CD8-positive, alpha-beta memory T cell (primary cell): ENCODE measurements at regions not wholly inside any gene's neighbourhood (a gene's known extent, or its start where the extent isn't known, plus 50 kb on each side); places are given as distances from the start of the nearest gene placed in this dataset.

ENCODE experiments used
- CTCF ChIA-PET: fragments of 350-600 bp; sonication (Branson Sonifier 250); formaldehyde crosslinking; loops from one replicate; lab custom pipeline; 2021; ENCODE audit warnings: antibody characterized with exemption; lab: Charles Lee
- POLR2A ChIA-PET: fragments of 350-600 bp; sonication (Branson Sonifier 250); formaldehyde crosslinking; loops from one replicate; lab custom pipeline; 2021; ENCODE audit warnings: antibody characterized with exemption; lab: Charles Lee
- DNase-seq, 5 donors: peaks; one replicate each; pipeline versions ENCODE4 v3.0.0 to v3.0.0-alpha.2; 2020 to 2022; ENCODE audit warnings: mixed read lengths in 1 of 5
- H3K27ac ChIP-seq: one replicate; pipeline ENCODE4 v1.7.0; 2013; ENCODE audit warnings: low read depth, mild to moderate bottlenecking, low read length, moderate library complexity
- H3K27me3 ChIP-seq: 2 replicates; pipeline ENCODE4 v1.7.0; 2013; ENCODE audit warnings: low read length, mild to moderate bottlenecking; ENCODE audit not compliant: insufficient read depth, poor library complexity, severe bottlenecking
- H3K36me3 ChIP-seq: 2 replicates; pipeline ENCODE4 v1.7.0; 2013; ENCODE audit warnings: mild to moderate bottlenecking, low read length, moderate library complexity; ENCODE audit not compliant: insufficient read depth
- H3K4me1 ChIP-seq: 2 replicates; pipeline ENCODE4 v1.7.0; 2013; ENCODE audit warnings: mild to moderate bottlenecking, low read length, moderate library complexity; ENCODE audit not compliant: insufficient read depth
- H3K4me3 ChIP-seq: 2 replicates; pipeline ENCODE4 v1.7.0; 2013; ENCODE audit warnings: mild to moderate bottlenecking, low read length
- H3K9me3 ChIP-seq: 2 replicates; pipeline ENCODE4 v1.7.0; 2013; ENCODE audit warnings: mild to moderate bottlenecking, low read length
- H3K27ac Mint-ChIP-seq, 8 donors: one replicate each; pipeline ENCODE4 v1.8.0; 2020 to 2021; ENCODE audit warnings: mixed read lengths in 8 of 8, mild to moderate bottlenecking in 6 of 8, inconsistent platforms in 3 of 8, moderate library complexity in 3 of 8
- H3K27me3 Mint-ChIP-seq, 2 donors: one replicate each; pipeline ENCODE4 v1.8.0; 2020 to 2021; ENCODE audit warnings: mixed read lengths in 2 of 2, mild to moderate bottlenecking in 1 of 2, moderate library complexity in 1 of 2
- H3K36me3 Mint-ChIP-seq, 3 donors: one replicate each; pipeline ENCODE4 v1.8.0; 2020 to 2021; ENCODE audit warnings: mixed read lengths in 3 of 3, inconsistent platforms in 1 of 3, mild to moderate bottlenecking in 1 of 3
- H3K4me1 Mint-ChIP-seq, 3 donors: one replicate each; pipeline ENCODE4 v1.8.0; 2020 to 2021; ENCODE audit warnings: mixed read lengths in 3 of 3, inconsistent platforms in 1 of 3, mild to moderate bottlenecking in 1 of 3
- H3K4me3 Mint-ChIP-seq, 7 donors: one replicate each; pipeline ENCODE4 v1.8.0; 2020 to 2021; ENCODE audit warnings: mixed read lengths in 7 of 7, mild to moderate bottlenecking in 6 of 7, moderate library complexity in 4 of 7, inconsistent platforms in 2 of 7
- H3K9me3 Mint-ChIP-seq, 5 donors: one replicate each; pipeline ENCODE4 v1.8.0; 2020 to 2022; ENCODE audit warnings: mixed read lengths in 5 of 5, mild to moderate bottlenecking in 3 of 5, moderate library complexity in 2 of 5, inconsistent platforms in 1 of 5

DNA sequence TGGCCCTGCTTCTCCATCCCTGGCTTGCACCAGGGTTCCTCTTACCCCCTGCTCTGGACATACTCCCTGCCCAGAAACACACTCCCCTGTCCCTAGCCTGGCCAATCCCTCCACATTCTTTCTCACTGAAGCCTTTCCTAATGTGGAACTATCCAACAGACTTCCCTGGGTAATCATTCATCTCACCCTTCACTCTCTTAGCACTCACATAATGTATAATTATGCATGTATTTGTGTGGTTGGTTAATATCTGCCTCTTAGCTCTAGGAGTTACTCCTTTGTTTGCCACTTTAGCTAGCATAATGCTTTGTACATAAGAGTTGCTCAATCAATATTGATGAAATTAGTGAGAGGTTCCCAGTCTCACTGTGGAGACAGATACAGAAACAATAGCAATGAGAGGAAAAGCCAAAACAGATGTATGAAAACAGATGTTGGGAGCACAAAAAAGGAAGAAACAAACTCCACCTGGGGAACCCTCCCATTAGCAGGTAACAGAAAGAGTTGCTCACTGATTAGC, 76.9 kb upstream of the WARS2 start:
- no peak overlapping the region for H3K4me3 ChIP-seq
- Mint-ChIP-seq H3K27ac (no peak overlapping the region), H3K27me3 (no peaks in the 10 kb centered on the region), H3K36me3 (peaks cover 3 to 38% (median 10%) of the 10 kb centered on the region in 3 donors), H3K4me1 (no peaks in the 10 kb centered on the region), H3K4me3 (no peak overlapping the region), H3K9me3 (peaks cover 2 to 13% (median 4%) of the 10 kb centered on the region in 5 donors)
- no peak overlapping the region for H3K27ac ChIP-seq
- no peak for DNase-seq
- no peaks in the 10 kb centered on the region for H3K9me3 ChIP-seq
- no peaks in the 10 kb centered on the region for H3K4me1 ChIP-seq
- ChIA-PET POLR2A (no interaction called here), CTCF (no interaction called here)
- no peaks in the 10 kb centered on the region for H3K27me3 ChIP-seq
- no peaks in the 10 kb centered on the region for H3K36me3 ChIP-seq

DNA sequence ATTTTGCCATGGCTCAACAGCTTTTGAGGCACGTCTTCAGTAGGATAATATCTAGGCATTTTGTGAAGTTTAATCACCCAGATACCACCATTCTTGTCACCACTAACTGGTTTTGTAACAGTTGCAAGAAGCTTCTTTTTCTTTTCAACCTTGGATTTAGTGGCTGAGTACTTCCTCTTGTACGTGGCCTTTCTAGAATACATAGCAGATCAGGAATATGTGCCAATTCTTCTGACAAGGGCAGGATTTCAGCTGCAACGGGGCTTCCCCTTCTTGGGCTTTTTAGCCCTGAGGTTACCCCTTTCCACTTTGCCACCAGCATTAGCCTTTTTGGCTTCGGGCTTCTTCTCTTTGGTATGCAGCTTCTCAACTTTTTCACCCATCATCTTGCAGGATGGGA, 79.3 kb upstream of the WARS2 start:
- Mint-ChIP-seq H3K27ac (no peak overlapping the region), H3K4me3 (no peak overlapping the region), H3K4me1 (no peaks in the 10 kb centered on the region), H3K27me3 (no peaks in the 10 kb centered on the region), H3K36me3 (peaks cover 3 to 38% (median 11%) of the 10 kb centered on the region in 3 donors), H3K9me3 (peaks cover 0 to 7% (median 0%) of the 10 kb centered on the region in 5 donors)
- H3K4me3 ChIP-seq: no peak overlapping the region
- H3K27me3 ChIP-seq: no peaks in the 10 kb centered on the region
- no peak for DNase-seq
- no peaks in the 10 kb centered on the region for H3K36me3 ChIP-seq
- CTCF ChIA-PET: no interaction called here
- no peaks in the 10 kb centered on the region for H3K4me1 ChIP-seq
- no peaks in the 10 kb centered on the region for H3K9me3 ChIP-seq
- POLR2A ChIA-PET: no interaction called here
- no peak overlapping the region for H3K27ac ChIP-seq

GRCh38 chr1:119220991-119221390, 80.5 kb upstream of the WARS2 start:
- Mint-ChIP-seq H3K9me3 (peaks cover 0 to 5% (median 0%) of the 10 kb centered on the region in 5 donors), H3K27ac (no peak overlapping the region), H3K27me3 (no peaks in the 10 kb centered on the region), H3K36me3 (peaks cover 3 to 37% (median 11%) of the 10 kb centered on the region in 3 donors), H3K4me3 (no peak overlapping the region), H3K4me1 (no peaks in the 10 kb centered on the region)
- Histone ChIP-seq H3K27me3 (no peaks in the 10 kb centered on the region), H3K27ac (no peak overlapping the region), H3K4me1 (no peaks in the 10 kb centered on the region), H3K4me3 (no peak overlapping the region), H3K36me3 (no peaks in the 10 kb centered on the region), H3K9me3 (no peaks in the 10 kb centered on the region)
- ChIA-PET POLR2A (no interaction called here), CTCF (no interaction called here)
- DNase-seq: no peak

GRCh38 chr1:119222271-119222670, 81.8 kb upstream of the WARS2 start:
- CTCF ChIA-PET: no interaction called here
- Histone ChIP-seq H3K27me3 (no peaks in the 10 kb centered on the region), H3K4me1 (no peaks in the 10 kb centered on the region), H3K36me3 (no peaks in the 10 kb centered on the region), H3K27ac (no peak overlapping the region), H3K9me3 (no peaks in the 10 kb centered on the region), H3K4me3 (no peak overlapping the region)
- peaks cover 4 to 27% (median 11%) of the 10 kb centered on the region in 3 donors for H3K36me3 Mint-ChIP-seq
- H3K4me3 Mint-ChIP-seq: no peak overlapping the region
- H3K4me1 Mint-ChIP-seq: no peaks in the 10 kb centered on the region
- POLR2A ChIA-PET: no interaction called here
- H3K27ac Mint-ChIP-seq: no peak overlapping the region
- H3K27me3 Mint-ChIP-seq: no peaks in the 10 kb centered on the region
- peaks cover 0 to 3% (median 0%) of the 10 kb centered on the region in 5 donors for H3K9me3 Mint-ChIP-seq
- no peak for DNase-seq

- ChIA-PET CTCF (no interaction called here), POLR2A (no interaction called here)
- no peak for DNase-seq
- Histone ChIP-seq H3K36me3 (no peaks in the 10 kb centered on the region), H3K27me3 (no peaks in the 10 kb centered on the region), H3K4me1 (no peaks in the 10 kb centered on the region), H3K9me3 (no peaks in the 10 kb centered on the region), H3K4me3 (no peak overlapping the region), H3K27ac (no peak overlapping the region)
- Mint-ChIP-seq H3K4me1 (no peaks in the 10 kb centered on the region), H3K4me3 (no peak overlapping the region), H3K27me3 (no peaks in the 10 kb centered on the region), H3K36me3 (peaks cover 3 to 7% (median 6%) of the 10 kb centered on the region in 3 donors), H3K27ac (no peak overlapping the region), H3K9me3 (no peaks in the 10 kb centered on the region)
Measured at GRCh38 chr1:119225265-119225664, 84.8 kb upstream of the WARS2 start.

DNA sequence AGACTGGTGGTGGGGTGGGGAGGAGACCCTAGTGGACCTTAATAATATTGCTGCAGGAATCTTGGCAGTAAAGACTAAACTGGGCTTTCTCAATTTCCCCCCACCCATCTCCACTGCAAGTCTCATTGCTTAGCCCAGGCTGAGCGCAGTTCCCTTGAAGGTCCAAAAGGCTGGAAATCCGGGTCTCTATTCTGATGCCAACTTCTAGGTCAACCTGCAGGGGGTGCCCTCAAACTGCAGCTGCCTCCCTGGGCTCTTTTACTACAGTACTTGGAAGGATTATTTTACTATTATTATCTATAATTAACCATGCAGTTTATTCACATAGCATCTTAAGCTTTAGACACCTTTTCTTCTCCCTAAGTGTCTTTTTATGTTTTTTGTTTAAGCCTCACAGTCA, 85.4 kb upstream of the WARS2 start:
- Mint-ChIP-seq H3K4me3 (no peak overlapping the region), H3K9me3 (no peaks in the 10 kb centered on the region), H3K27ac (no peak overlapping the region), H3K4me1 (no peaks in the 10 kb centered on the region), H3K27me3 (no peaks in the 10 kb centered on the region), H3K36me3 (peaks cover 0 to 7% (median 3%) of the 10 kb centered on the region in 3 donors)
- ChIA-PET CTCF (no interaction called here), POLR2A (no interaction called here)
- H3K27ac ChIP-seq: no peak overlapping the region
- no peaks in the 10 kb centered on the region for H3K9me3 ChIP-seq
- DNase-seq: no peak
- H3K4me1 ChIP-seq: no peaks in the 10 kb centered on the region
- no peak overlapping the region for H3K4me3 ChIP-seq
- no peaks in the 10 kb centered on the region for H3K36me3 ChIP-seq
- H3K27me3 ChIP-seq: no peaks in the 10 kb centered on the region

GRCh38 chr1:119226321-119226720, 85.9 kb upstream of the WARS2 start:
- no peak overlapping the region for H3K27ac Mint-ChIP-seq
- CTCF ChIA-PET: no interaction called here

DNA sequence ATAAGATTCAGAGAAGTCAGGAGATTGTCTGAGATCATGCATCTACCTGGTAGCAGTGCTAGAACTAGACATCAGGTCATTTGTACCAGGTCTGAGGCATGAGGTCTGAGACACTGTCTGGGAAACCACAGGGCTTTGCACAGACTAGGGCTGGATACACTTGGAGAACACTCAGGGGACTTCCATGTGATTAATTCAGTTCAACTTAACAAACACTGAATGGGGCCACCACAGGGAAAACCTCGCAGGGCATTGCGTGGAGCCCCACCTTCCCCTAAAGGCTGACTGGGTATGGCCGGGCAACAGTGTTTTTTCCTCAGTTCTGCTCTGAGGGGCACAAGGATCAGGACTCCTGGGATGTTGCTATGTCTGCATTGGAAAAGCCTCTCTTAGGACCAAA, 86.5 kb upstream of the WARS2 start:
- no peak overlapping the region for H3K4me3 Mint-ChIP-seq
- ChIA-PET CTCF (no interaction called here), POLR2A (no interaction called here)
- peaks cover 0 to 7% (median 3%) of the 10 kb centered on the region in 3 donors for H3K36me3 Mint-ChIP-seq
- no peaks in the 10 kb centered on the region for H3K27me3 Mint-ChIP-seq
- no peaks in the 10 kb centered on the region for H3K9me3 ChIP-seq
- no peak overlapping the region for H3K4me3 ChIP-seq
- H3K27ac ChIP-seq: no peak overlapping the region
- no peaks in the 10 kb centered on the region for H3K36me3 ChIP-seq
- DNase-seq: no peak
- no peaks in the 10 kb centered on the region for H3K4me1 Mint-ChIP-seq
- H3K27me3 ChIP-seq: no peaks in the 10 kb centered on the region
- no peaks in the 10 kb centered on the region for H3K4me1 ChIP-seq
- peaks cover 0 to 2% (median 0%) of the 10 kb centered on the region in 5 donors for H3K9me3 Mint-ChIP-seq
- H3K27ac Mint-ChIP-seq: peak overlapping the region in 1 of 8 donors; percentile 32

More at GRCh38 chr1:119226321-119226720, 85.9 kb upstream of the WARS2 start:
- Mint-ChIP-seq H3K27me3 (no peaks in the 10 kb centered on the region), H3K4me3 (no peak overlapping the region), H3K4me1 (no peaks in the 10 kb centered on the region), H3K9me3 (peaks cover 0 to under 1% (median 0%) of the 10 kb centered on the region in 5 donors), H3K36me3 (peaks cover 0 to 7% (median 3%) of the 10 kb centered on the region in 3 donors)
- Histone ChIP-seq H3K9me3 (no peaks in the 10 kb centered on the region), H3K4me1 (no peaks in the 10 kb centered on the region), H3K27ac (no peak overlapping the region), H3K4me3 (no peak overlapping the region), H3K27me3 (no peaks in the 10 kb centered on the region), H3K36me3 (no peaks in the 10 kb centered on the region)
- DNase-seq: no peak
- POLR2A ChIA-PET: no interaction called here
